NCI-H460 (cell line): ENCODE measurements at regions not wholly inside any gene's neighbourhood (a gene's known extent, or its start where the extent isn't known, plus 50 kb on each side); places are given as distances from the start of the nearest gene placed in this dataset.
"Not testable (repeated sequence)": the region's sequence is repeated elsewhere in the genome, so short reads cannot be mapped to it uniquely, and the experiment has no call there.

ENCODE experiments used
- DNase-seq: peaks from one replicate; pipeline ENCODE4 v3.0.0-alpha.2; 2016; ENCODE audit warnings: low read depth; ENCODE audit errors: extremely low read depth

DNA sequence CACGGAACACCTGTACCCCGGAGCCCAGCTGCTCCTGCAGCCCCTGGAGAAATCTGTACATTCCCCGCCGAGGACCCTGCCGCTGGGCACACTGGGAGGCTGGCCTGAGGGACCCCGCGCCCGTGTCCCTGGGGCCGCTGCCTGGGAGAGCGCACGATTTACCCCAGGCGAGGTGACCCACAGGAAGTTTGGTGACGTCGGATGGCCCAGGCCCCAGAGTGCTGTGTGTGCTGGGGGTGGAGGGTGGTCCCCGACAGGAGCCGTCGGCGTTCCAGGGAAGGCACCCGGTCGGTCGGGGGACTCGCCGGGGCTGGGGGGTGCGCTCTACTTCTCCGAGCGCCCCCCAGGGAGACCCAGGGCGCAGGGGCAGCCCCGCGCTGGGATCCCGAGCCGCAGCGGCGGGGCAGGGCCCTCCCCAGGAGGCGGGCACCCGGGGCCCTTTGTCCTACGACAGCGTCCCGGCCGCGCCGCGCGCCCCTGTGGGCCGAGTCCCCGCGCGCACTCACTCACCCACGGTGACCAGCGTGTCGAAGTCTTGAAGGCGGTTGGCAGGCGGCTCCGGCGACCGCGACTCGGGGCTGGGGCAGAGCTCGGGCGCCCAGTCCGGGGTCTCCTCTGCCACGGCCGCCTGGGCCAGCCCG, 167.9 kb upstream of the PRKX start:
- not testable (repeated sequence) for DNase-seq

DNA sequence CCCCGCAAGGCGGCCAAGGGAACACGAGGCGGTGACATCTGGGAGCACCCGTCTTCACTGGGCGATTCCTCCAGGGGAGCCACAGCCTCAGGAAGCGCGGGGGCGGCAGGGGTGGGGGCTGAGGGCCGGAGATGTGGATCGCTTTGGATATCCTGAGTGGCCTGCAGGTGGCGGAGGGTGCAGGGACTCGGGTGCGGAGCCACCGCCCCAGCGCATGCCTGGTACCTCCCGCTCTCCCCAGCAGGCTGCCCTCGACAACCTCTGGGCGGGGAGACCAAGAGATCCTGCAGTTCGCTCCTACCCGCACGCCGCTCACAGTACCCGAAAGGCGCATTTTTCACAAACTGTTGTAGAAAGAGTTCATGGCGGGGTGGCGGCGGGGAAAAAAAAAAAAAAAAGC, 162.9 kb upstream of the PRKX start:
- not testable (repeated sequence) for DNase-seq

DNA sequence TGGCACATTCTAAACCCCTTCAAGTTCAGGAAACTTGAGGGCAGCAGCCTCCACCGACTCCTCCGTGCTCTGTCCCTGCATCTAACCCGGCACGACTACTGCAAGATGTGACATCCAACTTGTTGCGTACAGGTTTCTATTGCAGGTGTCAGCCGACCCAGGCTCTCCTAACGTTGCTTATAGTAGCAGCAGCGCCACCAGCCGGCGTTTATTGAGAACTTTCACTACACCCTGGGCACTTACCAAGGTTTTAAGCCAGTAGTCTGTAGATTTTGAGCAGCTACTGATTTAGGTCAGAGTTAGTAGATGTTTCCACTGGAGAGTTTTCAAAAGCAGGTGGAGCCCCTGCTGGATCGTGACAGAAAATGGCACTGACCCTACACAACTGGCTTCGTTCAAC, 162.2 kb upstream of the PRKX start:
- DNase-seq = not testable (repeated sequence)

DNA sequence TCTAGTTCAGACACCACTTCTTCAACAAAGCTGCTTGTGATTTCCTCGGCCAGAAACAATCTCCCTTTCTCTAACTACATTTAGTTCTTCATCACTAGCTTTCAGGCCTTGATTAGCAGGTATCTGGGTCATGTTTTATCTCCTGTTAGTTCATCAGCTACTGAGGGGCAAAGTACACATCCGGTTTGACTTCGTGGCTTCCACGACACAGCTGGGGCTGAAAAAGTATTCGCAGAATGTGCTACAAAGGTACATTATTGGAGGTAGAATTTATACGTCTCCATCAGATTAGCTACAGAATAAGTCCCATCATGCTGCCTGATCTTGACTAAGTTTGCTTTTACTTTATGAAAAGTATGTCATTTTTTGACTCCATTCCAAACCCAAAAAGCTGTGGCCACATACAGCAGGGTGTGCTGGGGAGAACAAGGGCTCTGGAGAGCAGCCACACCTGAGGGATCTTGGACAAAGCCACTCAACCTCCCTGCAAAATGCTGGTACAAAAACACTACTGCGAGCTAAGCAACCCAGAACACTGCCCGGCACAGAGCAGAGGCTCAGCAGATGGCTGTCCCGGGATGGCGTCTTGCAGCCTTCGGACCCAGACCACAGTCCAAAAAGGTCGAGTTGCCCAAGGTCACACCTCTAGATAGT, 158.9 kb upstream of the PRKX start:
- DNase-seq = not testable (repeated sequence)

DNA sequence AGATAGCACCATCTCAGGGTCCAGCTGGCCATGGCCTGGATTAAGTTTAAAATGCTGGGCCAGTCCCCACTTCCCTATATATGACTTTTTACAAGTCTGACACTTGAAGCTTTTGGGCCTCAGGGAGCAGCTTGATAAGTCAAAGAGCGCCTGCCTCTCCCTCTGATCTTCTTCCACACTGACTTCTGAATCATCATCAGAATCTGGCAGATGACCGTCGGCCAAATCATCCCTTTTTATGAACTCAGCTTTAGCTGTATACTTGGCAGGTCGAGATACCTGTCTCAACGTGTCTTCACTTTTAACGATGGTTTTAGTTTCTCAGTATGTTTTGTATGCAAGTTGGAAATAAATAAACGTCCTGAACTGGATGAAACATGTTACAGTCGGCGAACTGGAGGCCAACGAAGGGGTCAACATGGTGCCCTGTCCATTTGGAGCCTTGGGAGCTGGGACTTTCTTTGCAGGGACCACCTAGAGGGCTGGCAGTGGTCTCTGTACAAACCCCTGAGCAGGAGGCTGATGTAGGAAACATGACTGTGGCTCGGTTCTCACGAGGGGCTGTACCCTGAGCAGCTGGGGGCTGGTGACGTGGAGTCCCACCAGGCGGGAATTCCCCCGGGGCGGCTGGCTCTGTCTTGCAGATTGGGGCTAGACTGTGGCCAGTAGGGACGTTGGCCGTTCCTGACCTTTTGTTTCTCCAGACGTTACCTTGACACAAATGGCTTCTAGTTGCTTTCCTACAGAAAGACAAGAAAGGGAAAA, 153.8 kb upstream of the PRKX start:
- not testable (repeated sequence) for DNase-seq

DNA sequence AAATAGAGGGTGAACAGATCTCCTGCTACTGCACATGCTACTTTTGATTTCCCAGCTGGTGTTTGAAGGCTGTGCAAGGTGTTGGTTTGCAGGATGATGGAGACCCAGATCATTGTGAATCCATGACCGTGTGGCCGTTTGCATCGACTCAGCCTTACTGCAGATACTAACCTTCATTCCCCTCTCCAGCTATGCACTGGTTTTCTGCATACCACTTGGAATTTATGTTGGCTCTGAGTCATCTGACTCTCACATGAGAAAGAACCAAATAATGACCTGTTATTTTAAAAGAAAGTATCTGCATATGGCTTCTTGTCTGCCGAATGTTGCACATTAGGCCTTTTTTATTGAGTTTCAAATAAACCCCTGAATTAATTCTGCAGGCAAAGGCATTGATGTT, 144.9 kb upstream of the PRKX start:
- not testable (repeated sequence) for DNase-seq

DNA sequence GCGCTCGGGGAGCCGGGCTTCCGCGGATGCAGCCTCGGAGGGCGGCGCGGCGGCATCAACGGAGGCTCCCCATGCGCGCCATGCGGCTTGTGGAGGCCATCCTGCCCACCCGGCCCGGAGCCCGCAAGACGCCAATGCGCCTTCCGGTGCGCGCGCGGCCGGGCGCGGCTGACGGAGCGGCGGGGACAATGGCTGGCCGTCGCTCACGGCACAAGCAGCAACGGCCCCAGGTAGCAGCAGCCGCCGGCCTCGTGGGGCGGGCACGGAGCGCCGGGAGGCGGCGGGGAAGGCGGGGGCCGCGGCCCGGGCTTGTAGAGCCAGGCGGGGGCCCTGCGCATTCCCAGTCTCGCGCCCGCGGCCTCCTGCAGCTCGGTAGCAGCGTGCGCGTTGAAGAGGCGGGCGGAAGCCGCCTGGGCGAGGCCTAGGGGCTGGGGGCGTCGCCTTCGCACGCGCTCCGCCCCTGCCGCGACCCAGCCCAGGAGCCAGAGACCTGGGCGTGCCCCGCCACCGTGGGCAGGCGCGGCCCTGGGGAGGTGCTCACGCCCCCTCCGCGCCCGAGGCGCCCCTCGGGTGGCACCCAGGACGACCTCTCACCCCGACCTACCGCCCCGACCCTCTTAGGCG, 130.2 kb upstream of the PRKX start:
- DNase-seq = not testable (repeated sequence)

DNA sequence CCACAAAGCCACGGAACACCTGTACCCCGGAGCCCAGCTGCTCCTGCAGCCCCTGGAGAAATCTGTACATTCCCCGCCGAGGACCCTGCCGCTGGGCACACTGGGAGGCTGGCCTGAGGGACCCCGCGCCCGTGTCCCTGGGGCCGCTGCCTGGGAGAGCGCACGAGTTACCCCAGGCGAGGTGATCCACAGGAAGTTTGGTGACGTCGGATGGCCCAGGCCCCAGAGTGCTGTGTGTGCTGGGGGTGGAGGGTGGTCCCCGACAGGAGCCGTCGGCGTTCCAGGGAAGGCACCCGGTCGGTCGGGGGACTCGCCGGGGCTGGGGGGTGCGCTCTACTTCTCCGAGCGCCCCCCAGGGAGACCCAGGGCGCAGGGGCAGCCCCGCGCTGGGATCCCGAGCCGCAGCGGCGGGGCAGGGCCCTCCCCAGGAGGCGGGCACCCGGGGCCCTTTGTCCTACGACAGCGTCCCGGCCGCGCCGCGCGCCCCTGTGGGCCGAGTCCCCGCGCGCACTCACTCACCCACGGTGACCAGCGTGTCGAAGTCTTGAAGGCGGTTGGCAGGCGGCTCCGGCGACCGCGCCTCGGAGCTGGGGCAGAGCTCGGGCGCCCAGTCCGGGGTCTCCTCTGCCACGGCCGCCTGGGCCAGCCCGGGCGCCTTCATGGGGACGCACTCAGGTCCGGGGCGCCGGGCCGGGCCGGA, 129.5 kb upstream of the PRKX start:
- DNase-seq = not testable (repeated sequence)

DNA sequence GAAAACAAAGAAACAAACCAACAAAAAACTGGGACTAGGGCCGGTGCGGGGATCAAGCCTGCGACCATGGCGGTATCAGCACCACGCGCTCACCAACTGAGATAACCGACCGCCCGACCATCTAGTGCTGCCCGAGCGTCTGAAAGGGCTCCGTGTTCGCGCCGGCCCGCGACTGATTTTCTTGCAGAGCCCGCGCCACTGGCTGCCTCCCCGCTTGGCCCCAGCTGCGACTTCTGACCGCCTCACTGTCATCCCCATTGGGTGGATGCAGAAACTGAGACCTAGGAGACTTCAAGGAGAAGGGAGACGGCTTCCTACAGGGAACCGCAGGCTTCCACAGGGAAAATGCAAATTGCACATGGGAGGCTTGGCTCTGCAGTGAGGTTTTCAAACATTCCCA, 125.3 kb upstream of the PRKX start:
- not testable (repeated sequence) for DNase-seq

DNA sequence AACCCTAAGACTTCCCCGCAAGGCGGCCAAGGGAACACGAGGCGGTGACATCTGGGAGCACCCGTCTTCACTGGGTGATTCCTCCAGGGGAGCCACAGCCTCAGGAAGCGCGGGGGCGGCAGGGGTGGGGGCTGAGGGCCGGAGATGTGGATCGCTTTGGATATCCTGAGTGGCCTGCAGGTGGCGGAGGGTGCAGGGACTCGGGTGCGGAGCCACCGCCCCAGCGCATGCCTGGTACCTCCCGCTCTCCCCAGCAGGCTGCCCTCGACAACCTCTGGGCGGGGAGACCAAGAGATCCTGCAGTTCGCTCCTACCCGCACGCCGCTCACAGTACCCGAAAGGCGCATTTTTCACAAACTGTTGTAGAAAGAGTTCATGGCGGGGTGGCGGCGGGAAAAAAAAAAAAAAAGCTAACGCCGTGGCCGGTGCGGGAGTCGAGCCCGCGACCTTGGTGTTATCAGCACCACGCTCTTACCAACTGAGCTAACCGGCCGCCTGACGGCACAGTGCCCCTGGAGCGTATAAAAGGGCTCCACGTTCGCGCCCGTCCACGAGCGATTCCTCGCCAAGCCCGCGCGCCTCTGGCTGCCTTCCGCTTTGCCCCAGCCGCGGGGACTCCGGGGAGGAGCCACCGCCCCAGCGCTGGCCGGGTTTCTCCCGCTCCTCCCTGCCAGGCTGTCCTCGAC, 124.7 kb upstream of the PRKX start:
- DNase-seq = not testable (repeated sequence)

DNA sequence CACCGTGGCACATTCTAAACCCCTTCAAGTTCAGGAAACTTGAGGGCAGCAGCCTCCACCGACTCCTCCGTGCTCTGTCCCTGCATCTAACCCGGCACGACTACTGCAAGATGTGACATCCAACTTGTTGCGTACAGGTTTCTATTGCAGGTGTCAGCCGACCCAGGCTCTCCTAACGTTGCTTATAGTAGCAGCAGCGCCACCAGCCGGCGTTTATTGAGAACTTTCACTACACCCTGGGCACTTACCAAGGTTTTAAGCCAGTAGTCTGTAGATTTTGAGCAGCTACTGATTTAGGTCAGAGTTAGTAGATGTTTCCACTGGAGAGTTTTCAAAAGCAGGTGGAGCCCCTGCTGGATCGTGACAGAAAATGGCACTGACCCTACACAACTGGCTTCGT, 123.8 kb upstream of the PRKX start:
- DNase-seq = not testable (repeated sequence)

DNA sequence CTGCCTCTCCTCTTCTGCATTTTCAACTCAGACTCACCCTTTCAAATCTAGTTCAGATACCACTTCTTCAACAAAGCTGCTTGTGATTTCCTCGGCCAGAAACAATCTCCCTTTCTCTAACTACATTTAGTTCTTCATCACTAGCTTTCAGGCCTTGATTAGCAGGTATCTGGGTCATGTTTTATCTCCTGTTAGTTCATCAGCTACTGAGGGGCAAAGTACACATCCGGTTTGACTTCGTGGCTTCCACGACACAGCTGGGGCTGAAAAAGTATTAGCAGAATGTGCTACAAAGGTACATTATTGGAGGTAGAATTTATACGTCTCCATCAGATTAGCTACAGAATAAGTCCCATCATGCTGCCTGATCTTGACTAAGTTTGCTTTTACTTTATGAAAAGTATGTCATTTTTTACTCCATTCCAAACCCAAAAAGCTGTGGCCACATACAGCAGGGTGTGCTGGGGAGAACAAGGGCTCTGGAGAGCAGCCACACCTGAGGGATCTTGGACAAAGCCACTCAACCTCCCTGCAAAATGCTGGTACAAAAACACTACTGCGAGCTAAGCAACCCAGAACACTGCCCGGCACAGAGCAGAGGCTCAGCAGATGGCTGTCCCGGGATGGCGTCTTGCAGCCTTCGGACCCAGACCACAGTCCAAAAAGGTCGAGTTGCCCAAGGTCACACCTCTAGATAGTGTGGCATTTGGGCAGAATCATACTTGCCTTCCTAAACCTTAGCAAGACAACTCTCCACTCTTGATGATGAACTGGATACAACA, 120.5 kb upstream of the PRKX start:
- not testable (repeated sequence) for DNase-seq

DNA sequence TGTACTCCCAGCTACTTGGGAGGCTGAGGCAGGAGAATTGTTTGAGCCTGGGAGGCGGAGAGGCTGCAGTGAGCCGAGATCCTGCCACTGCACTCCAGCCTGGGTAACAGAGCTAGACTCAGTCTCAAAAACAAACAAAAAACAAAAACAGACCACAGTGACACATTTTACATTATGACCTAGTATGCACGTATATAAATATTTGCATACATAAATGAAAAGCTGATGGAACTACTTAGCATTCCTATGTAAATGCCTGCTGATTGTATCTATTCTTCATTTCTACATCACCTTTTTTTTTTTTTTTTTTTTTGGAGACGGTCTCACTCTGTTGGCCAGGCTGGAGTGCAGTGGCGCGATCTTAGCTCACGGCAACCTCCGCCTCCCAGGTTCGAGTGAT, 116.6 kb upstream of the PRKX start:
- not testable (repeated sequence) for DNase-seq

DNA sequence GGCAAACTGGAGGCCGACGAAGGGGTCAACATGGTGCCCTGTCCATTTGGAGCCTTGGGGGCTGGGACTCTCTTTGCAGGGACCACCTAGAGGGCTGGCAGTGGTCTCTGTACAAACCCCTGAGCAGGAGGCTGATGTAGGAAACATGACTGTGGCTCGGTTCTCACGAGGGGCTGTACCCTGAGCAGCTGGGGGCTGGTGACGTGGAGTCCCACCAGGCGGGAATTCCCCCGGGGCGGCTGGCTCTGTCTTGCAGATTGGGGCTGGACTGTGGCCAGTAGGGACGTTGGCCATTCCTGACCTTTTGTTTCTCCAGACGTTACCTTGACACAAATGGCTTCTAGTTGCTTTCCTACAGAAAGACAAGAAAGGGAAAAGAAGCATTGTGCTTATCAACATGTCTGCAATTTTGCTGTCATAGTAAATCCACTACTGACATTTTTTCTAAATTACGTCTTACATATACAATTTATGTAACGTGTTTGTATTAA, 115.6 kb upstream of the PRKX start:
- not testable (repeated sequence) for DNase-seq

DNA sequence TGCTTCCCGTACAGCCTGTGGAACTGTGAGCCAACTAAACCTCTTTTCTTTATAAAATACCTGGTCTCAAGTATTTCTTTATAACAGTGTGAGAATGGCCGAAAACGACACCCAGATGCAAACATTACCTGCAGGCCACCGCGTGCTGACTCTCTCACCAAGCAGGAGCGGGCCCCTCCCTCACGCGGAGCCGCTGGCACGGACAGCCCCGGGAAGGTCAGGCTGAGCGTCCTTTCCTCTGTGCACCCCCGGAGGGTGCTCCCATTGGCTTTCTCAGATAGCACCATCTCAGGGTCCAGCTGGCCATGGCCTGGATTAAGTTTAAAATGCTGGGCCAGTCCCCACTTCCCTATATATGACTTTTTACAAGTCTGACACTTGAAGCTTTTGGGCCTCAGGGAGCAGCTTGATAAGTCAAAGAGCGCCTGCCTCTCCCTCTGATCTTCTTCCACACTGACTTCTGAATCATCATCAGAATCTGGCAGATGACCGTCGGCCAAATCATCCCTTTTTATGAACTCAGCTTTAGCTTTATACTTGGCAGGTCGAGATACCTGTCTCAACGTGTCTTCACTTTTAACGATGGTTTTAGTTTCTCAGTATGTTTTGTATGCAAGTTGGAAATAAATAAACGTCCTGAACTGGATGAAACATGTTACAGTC, 115.1 kb upstream of the PRKX start:
- not testable (repeated sequence) for DNase-seq

DNA sequence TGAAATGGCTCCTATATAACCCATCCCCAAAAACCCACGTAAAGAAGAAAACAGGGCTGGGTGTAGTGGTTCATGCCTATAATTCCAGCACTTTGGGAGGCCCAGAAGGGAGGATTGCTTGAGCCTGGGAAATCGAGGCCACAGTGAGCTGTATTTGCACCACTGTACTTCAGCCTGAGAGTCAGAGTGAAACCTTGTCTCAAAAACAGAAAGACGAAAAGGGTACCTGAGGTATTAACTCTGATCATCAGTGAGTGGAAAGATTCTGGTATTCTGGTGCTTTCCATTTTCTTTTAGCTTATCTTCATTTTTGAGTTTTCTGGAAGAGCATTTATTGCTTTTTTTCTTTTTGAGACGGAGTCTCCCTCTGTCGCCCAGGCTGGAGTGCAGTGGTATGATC, 110.6 kb upstream of the PRKX start:
- not testable (repeated sequence) for DNase-seq

DNA sequence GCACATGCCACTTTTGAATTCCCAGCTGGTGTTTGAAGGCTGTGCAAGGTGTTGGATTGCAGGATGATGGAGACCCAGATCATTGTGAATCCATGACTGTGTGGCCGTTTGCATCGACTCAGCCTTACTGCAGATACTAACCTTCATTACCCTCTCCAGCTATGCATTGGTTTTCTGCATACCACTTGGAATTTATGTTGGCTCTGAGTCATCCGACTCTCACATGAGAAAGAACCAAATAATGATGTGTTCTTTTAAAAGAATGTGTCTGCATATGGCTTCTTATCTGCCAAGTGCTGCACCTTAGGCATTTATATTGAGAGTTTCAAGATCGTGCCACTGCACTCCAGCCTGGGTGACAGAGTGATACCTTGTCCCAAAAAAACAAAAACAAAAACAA, 106.7 kb upstream of the PRKX start:
- DNase-seq = no peak

DNA sequence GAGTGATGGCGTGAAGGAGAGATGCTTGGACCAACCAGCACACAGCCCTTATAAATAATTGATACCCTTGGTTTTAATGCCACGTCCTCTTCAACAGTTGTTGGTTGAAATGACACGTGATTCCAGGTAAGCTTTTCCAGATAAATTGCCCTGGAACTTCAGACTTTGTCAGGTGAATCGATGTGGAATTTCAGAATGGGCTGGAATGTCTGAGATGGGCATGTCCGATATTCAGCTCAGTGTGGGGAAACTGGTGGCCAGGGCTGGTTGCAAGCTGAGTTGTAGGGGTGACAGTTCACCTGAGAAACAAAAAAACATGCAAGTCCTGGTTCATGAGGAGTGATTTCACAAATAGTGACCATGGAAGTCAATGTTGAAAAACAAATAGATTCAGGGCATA, 104.0 kb upstream of the PRKX start:
- DNase-seq = not testable (repeated sequence)
